GM23338 (cell line): ENCODE measurements at regions not wholly inside any gene's neighbourhood (a gene's known extent, or its start where the extent isn't known, plus 50 kb on each side); places are given as distances from the start of the nearest gene placed in this dataset.

Experiments
- ATAC-seq: fragments of 200-7000 bp; cut with Tn5 transposase; 3 replicates; pipeline ENCODE4 v1.9.1; 2020
- DNase-seq: peaks from one replicate; pipeline ENCODE4 v3.0.0-alpha.2; 2015; ENCODE audit warnings: low spot score
- H2AFZ ChIP-seq: fragments of 200-600 bp; sonication (generic); 2 replicates; pipeline ENCODE4 v1.8.0; 2016; ENCODE audit warnings: antibody characterized with exemption, mild to moderate bottlenecking, moderate library complexity
- H3F3A ChIP-seq: fragments of 200-600 bp; sonication (generic); replicated peaks from 2 replicates; pipeline ENCODE4 v1.8.0; 2017; ENCODE audit warnings: antibody characterized with exemption, mixed run types, low read depth
- H3K27ac ChIP-seq: fragments of 200-600 bp; sonication (generic); 2 replicates; pipeline ENCODE4 v1.6.1; 2016; ENCODE audit warnings: low read depth
- H3K27me3 ChIP-seq: fragments of 200-600 bp; sonication (generic); 2 replicates; pipeline ENCODE4 v1.8.0; 2016; ENCODE audit warnings: mild to moderate bottlenecking, mixed run types, moderate library complexity; ENCODE audit not compliant: insufficient read depth
- H3K36me3 ChIP-seq: fragments of 200-600 bp; sonication (generic); 2 replicates; pipeline ENCODE4 v1.8.0; 2016; ENCODE audit warnings: mild to moderate bottlenecking; ENCODE audit not compliant: insufficient read depth
- H3K4me1 ChIP-seq: fragments of 200-600 bp; sonication (generic); 2 replicates; pipeline ENCODE4 v1.8.0; 2016; ENCODE audit warnings: mild to moderate bottlenecking, moderate library complexity; ENCODE audit not compliant: insufficient read depth
- H3K4me2 ChIP-seq: fragments of 200-600 bp; sonication (generic); 2 replicates; pipeline ENCODE4 v1.7.1; 2017; ENCODE audit warnings: mixed run types
- H3K4me3 ChIP-seq: fragments of 200-600 bp; sonication (generic); 2 replicates; pipeline ENCODE4 v1.6.1; 2016; ENCODE audit warnings: mixed run types
- H3K79me2 ChIP-seq: fragments of 200-600 bp; sonication (generic); replicated peaks from 2 replicates; pipeline ENCODE4 v1.8.0; 2017; ENCODE audit warnings: mild to moderate bottlenecking; ENCODE audit not compliant: insufficient read depth
- H3K9me2 ChIP-seq: fragments of 200-600 bp; sonication (generic); 2 replicates; pipeline ENCODE4 v1.8.0; 2017; ENCODE audit not compliant: insufficient read depth
- H4K20me1 ChIP-seq: fragments of 200-600 bp; sonication (generic); replicated peaks from 2 replicates; pipeline ENCODE4 v1.8.0; 2017; ENCODE audit warnings: mild to moderate bottlenecking; ENCODE audit not compliant: insufficient read depth
- H3K27ac Mint-ChIP-seq: 2 replicates; pipeline ENCODE4 v1.8.0; 2020; ENCODE audit warnings: inconsistent platforms, mild to moderate bottlenecking, moderate library complexity, mixed read lengths
- H3K27me3 Mint-ChIP-seq: 3 replicates; pipeline ENCODE4 v1.8.0; 2022; ENCODE audit warnings: low read depth, mild to moderate bottlenecking, moderate library complexity, mixed read lengths, inconsistent platforms; ENCODE audit not compliant: insufficient read depth, poor library complexity
- H3K36me3 Mint-ChIP-seq: 3 replicates; pipeline ENCODE4 v1.8.0; 2021; ENCODE audit warnings: low read depth, mild to moderate bottlenecking, inconsistent platforms, moderate library complexity, mixed read lengths
- H3K4me1 Mint-ChIP-seq: 3 replicates; pipeline ENCODE4 v1.8.0; 2020; ENCODE audit warnings: mild to moderate bottlenecking, inconsistent platforms, mixed read lengths
- H3K4me3 Mint-ChIP-seq: 3 replicates; pipeline ENCODE4 v1.8.0; 2021; ENCODE audit warnings: moderate library complexity, mild to moderate bottlenecking, inconsistent platforms, mixed read lengths
- H3K9me3 Mint-ChIP-seq: 3 replicates; pipeline ENCODE4 v1.8.0; 2020; ENCODE audit warnings: moderate library complexity, mild to moderate bottlenecking, inconsistent platforms, mixed read lengths
- CREB1 ChIP-seq: fragments of 250-450 bp; sonication (Bioruptor Pico); IDR thresholded peaks from 2 replicates; pipeline ENCODE4 v1.5.0; 2020; ENCODE audit warnings: low read depth, mild to moderate bottlenecking, moderate library complexity
- EZH2 ChIP-seq: fragments of 200-600 bp; sonication (generic); IDR thresholded peaks from one replicate; pipeline ENCODE4 v1.8.0; 2017; ENCODE audit warnings: antibody characterized with exemption, mild to moderate bottlenecking, low read depth; ENCODE audit not compliant: unreplicated experiment
- JUNB ChIP-seq: IDR thresholded peaks from one replicate; pipeline ENCODE4 v1.6.1; 2016; ENCODE audit warnings: antibody characterized with exemption; ENCODE audit not compliant: unreplicated experiment
- POLR2AphosphoS5 ChIP-seq: IDR thresholded peaks from 2 replicates; pipeline ENCODE4 v1.6.1; 2016; ENCODE audit warnings: antibody characterized with exemption, low read depth
- REST ChIP-seq: IDR thresholded peaks from one replicate; pipeline ENCODE4 v1.6.1; 2018; ENCODE audit warnings: antibody characterized with exemption; ENCODE audit not compliant: unreplicated experiment
- STAT1 ChIP-seq: IDR thresholded peaks from one replicate; pipeline ENCODE4 v1.6.1; 2016; ENCODE audit warnings: antibody characterized with exemption; ENCODE audit not compliant: unreplicated experiment
- ZNF114 ChIP-seq: fragments of 250-450 bp; sonication (Bioruptor Pico); IDR thresholded peaks from 2 replicates; pipeline ENCODE4 v1.5.0; 2020; ENCODE audit warnings: mild to moderate bottlenecking, moderate library complexity
- ZNF331 ChIP-seq: fragments of 250-450 bp; sonication (Bioruptor Pico); IDR thresholded peaks from 2 replicates; pipeline ENCODE4 v1.5.0; 2020; ENCODE audit warnings: low read depth, mild to moderate bottlenecking, moderate library complexity
- TF ChIP-seq, protein P1 (sequence below): IDR thresholded peaks from 2 replicates; pipeline ENCODE4 v1.6.1; 2016; ENCODE audit warnings: antibody characterized with exemption

- H3K4me3 Mint-ChIP-seq, result no peak overlapping the region
- no peak overlapping the region for H3K27ac Mint-ChIP-seq
- no peaks in the 10 kb centered on the region for H3K79me2 ChIP-seq
- H3K36me3 ChIP-seq, result no peaks in the 10 kb centered on the region
- H3K9me2 ChIP-seq, result peaks cover 6% of the 10 kb centered on the region; the same call in 1 of the 2 replicates
- H3K27me3 ChIP-seq, result no peaks in the 10 kb centered on the region
- H3F3A ChIP-seq, result no peaks in the 10 kb centered on the region
- H3K4me1 Mint-ChIP-seq, result no peaks in the 10 kb centered on the region; the same call in 2 of the 3 replicates
- DNase-seq (no peak), ATAC-seq (no peak)
- H3K36me3 Mint-ChIP-seq, result peaks cover 13% of the 10 kb centered on the region
- no peak overlapping the region for H2AFZ ChIP-seq
- peaks cover 4% of the 10 kb centered on the region; the same call in 1 of the 2 replicates for H3K4me1 ChIP-seq
- peaks cover 4% of the 10 kb centered on the region for H3K27me3 Mint-ChIP-seq
- no peak for TF ChIP-seq REST
- no peak for TF ChIP-seq JUNB
- no peak for TF ChIP-seq ZNF114 (CRISPR knock-in tag)
- TF ChIP-seq POLR2AphosphoS5, result no peak
- no peak for TF ChIP-seq STAT1
- no peak for TF ChIP-seq ZNF331 (CRISPR knock-in tag)
- TF ChIP-seq EZH2, result no peak
- peaks cover 13% of the 10 kb centered on the region for H3K9me3 Mint-ChIP-seq
- H3K27ac ChIP-seq, result no peak overlapping the region
- no peak overlapping the region for H3K4me2 ChIP-seq
- H4K20me1 ChIP-seq, result no peaks in the 10 kb centered on the region
- H3K4me3 ChIP-seq, result no peak overlapping the region
Observed at GRCh38 chr12:46652692-46653091, 173.1 kb downstream of the SLC38A4 start.

DNA sequence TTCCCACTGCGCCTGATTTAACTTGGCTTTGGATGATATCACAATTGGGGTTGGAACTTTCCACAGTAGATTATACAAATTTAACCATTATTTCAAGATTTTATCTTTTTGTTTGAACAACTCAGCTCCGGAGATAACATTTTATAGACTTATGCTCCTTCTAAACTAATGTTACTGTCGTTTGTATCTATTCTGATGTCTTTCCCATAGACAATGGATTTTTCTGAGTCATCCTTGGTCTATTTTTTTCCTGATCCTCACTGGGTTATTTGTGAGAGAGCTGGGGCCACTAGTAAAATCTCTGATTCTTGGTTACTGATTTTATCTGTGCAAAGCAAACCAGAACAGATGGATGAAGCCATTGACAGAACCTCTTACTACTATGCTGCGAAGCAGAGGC, 175.1 kb downstream of the SLC38A4 start:
- ATAC-seq, result no peak
- H3K36me3 ChIP-seq, result no peaks in the 10 kb centered on the region
- no peaks in the 10 kb centered on the region for H3K79me2 ChIP-seq
- no peaks in the 10 kb centered on the region for H3F3A ChIP-seq
- H3K27ac Mint-ChIP-seq, result no peak overlapping the region
- no peak overlapping the region for H3K4me3 ChIP-seq
- peaks cover 24% of the 10 kb centered on the region for H3K9me3 Mint-ChIP-seq
- H3K4me3 Mint-ChIP-seq, result no peak overlapping the region
- peaks cover 4% of the 10 kb centered on the region for H3K27me3 Mint-ChIP-seq
- no peaks in the 10 kb centered on the region for H3K4me1 Mint-ChIP-seq
- DNase-seq, result no peak
- H3K36me3 Mint-ChIP-seq, result peaks cover 24% of the 10 kb centered on the region
- no peak overlapping the region for H3K27ac ChIP-seq
- H3K4me1 ChIP-seq, result no peaks in the 10 kb centered on the region
- H4K20me1 ChIP-seq, result no peaks in the 10 kb centered on the region
- H2AFZ ChIP-seq, result no peak overlapping the region
- H3K9me2 ChIP-seq, result peaks cover 6% of the 10 kb centered on the region; the same call in 1 of the 2 replicates
- no peaks in the 10 kb centered on the region for H3K27me3 ChIP-seq
- no peak overlapping the region for H3K4me2 ChIP-seq
- TF ChIP-seq CREB1 (CRISPR knock-in tag), result no peak
- TF ChIP-seq, protein P1, sequence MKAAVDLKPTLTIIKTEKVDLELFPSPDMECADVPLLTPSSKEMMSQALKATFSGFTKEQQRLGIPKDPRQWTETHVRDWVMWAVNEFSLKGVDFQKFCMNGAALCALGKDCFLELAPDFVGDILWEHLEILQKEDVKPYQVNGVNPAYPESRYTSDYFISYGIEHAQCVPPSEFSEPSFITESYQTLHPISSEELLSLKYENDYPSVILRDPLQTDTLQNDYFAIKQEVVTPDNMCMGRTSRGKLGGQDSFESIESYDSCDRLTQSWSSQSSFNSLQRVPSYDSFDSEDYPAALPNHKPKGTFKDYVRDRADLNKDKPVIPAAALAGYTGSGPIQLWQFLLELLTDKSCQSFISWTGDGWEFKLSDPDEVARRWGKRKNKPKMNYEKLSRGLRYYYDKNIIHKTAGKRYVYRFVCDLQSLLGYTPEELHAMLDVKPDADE, result no peak
- no peak for TF ChIP-seq STAT1
- no peak for TF ChIP-seq REST
- no peak for TF ChIP-seq EZH2
- TF ChIP-seq ZNF114 (CRISPR knock-in tag), result no peak
